PC-9 (cell line): ENCODE measurements at regions not wholly inside any gene's neighbourhood (a gene's known extent, or its start where the extent isn't known, plus 50 kb on each side); places are given as distances from the start of the nearest gene placed in this dataset.

Experiments used
- BruUV-seq: library from RNA; stranded (reverse); fragments of 400-500 nt; replicated peaks from 2 replicates; lab custom pipeline; 2021; lab: Mats Ljungman, UMichigan
- CTCF ChIA-PET: fragments of 300-600 bp; sonication (Branson Sonifier 250); formaldehyde crosslinking; loops from one replicate; lab custom pipeline; 2022; ENCODE audit warnings: antibody characterized with exemption; lab: Charles Lee
- POLR2A ChIA-PET: fragments of 300-600 bp; sonication (Branson Sonifier 250); formaldehyde crosslinking; loops from one replicate; lab custom pipeline; 2022; ENCODE audit warnings: antibody characterized with exemption; ENCODE audit not compliant: unreplicated experiment; lab: Charles Lee
- DNase-seq, 2 experiments: peaks; one replicate each; pipeline versions ENCODE4 v3.0.0 to v3.0.0-alpha.2; 2015 to 2022; ENCODE audit warnings: mixed read lengths in 1 of 2
- H2AFZ ChIP-seq: fragments of 200-600 bp; sonication (generic); 2 replicates; pipeline ENCODE4 v1.8.1; 2017; ENCODE audit warnings: antibody characterized with exemption
- H3F3A ChIP-seq: fragments of 200-600 bp; sonication (generic); 2 replicates; pipeline ENCODE4 v1.8.1; 2017; ENCODE audit warnings: antibody characterized with exemption, mild to moderate bottlenecking, low read depth; ENCODE audit not compliant: insufficient read depth
- H3K27ac ChIP-seq: fragments of 200-600 bp; sonication (generic); 2 replicates; pipeline ENCODE4 v1.6.1; 2016; ENCODE audit warnings: mixed run types
- H3K27me3 ChIP-seq: fragments of 200-600 bp; sonication (generic); 2 replicates; pipeline ENCODE4 v1.6.1; 2016; ENCODE audit warnings: low read depth, mixed run types; ENCODE audit not compliant: insufficient read depth
- H3K36me3 ChIP-seq: fragments of 200-600 bp; sonication (generic); 2 replicates; pipeline ENCODE4 v1.6.1; 2016; ENCODE audit warnings: low read depth, mixed run types
- H3K4me1 ChIP-seq: fragments of 200-600 bp; sonication (generic); replicated peaks from 2 replicates; pipeline ENCODE4 v1.6.1; 2016; ENCODE audit warnings: mixed run types; ENCODE audit not compliant: insufficient read depth
- H3K4me2 ChIP-seq: fragments of 200-600 bp; sonication (generic); 2 replicates; pipeline ENCODE4 v1.6.1; 2017; ENCODE audit warnings: mixed run types
- H3K4me3 ChIP-seq: fragments of 200-600 bp; sonication (generic); 2 replicates; pipeline ENCODE4 v1.6.1; 2016; ENCODE audit warnings: mixed run types
- H3K79me2 ChIP-seq: fragments of 200-600 bp; sonication (generic); 2 replicates; pipeline ENCODE4 v1.6.1; 2017; ENCODE audit warnings: low read depth, mixed run types
- H3K9me2 ChIP-seq: fragments of 200-600 bp; sonication (generic); 2 replicates; pipeline ENCODE4 v1.8.1; 2017; ENCODE audit warnings: mild to moderate bottlenecking; ENCODE audit not compliant: insufficient read depth
- H3K9me3 ChIP-seq: fragments of 200-600 bp; sonication (generic); 2 replicates; pipeline ENCODE4 v1.8.1; 2016; ENCODE audit warnings: low read depth; ENCODE audit not compliant: insufficient read depth
- H4K20me1 ChIP-seq: fragments of 200-600 bp; sonication (generic); 2 replicates; pipeline ENCODE4 v1.8.1; 2017; ENCODE audit not compliant: insufficient read depth
- CTCF ChIP-seq: fragments of 200-600 bp; sonication (generic); conservative IDR thresholded peaks from 2 replicates; pipeline ENCODE4 v1.6.1; 2017; ENCODE audit warnings: mixed run types, antibody characterized with exemption, mild to moderate bottlenecking, moderate library complexity
- EZH2 ChIP-seq: fragments of 200-600 bp; sonication (generic); IDR thresholded peaks from 2 replicates; pipeline ENCODE4 v1.8.0; 2017; ENCODE audit warnings: antibody characterized with exemption, low read depth
- intact Hi-C: fragments of 100-400 bp; cut with micrococcal nuclease; formaldehyde crosslinking; loops from one replicate; pipeline ENCODE4 v1.10.0; 2022; ENCODE audit not compliant: unreplicated experiment

- Histone ChIP-seq H3F3A (no peaks in the 10 kb centered on the region), H3K27ac (no peak overlapping the region), H4K20me1 (no peaks in the 10 kb centered on the region), H3K36me3 (no peaks in the 10 kb centered on the region), H3K4me2 (no peak overlapping the region), H3K27me3 (no peaks in the 10 kb centered on the region), H3K9me2 (no peaks in the 10 kb centered on the region), H3K4me3 (no peak overlapping the region), H3K9me3 (no peaks in the 10 kb centered on the region), H2AFZ (no peak overlapping the region), H3K4me1 (no peaks in the 10 kb centered on the region), H3K79me2 (no peaks in the 10 kb centered on the region)
- TF ChIP-seq EZH2 (no peak), CTCF (no peak)
- no peak for DNase-seq
- CTCF ChIA-PET, result no interaction called here
- POLR2A ChIA-PET, result no interaction called here
- no TSS peak for BruUV-seq
- intact Hi-C loops, result no loop called here
Measured at GRCh38 chr18:22688877-22689496, 244.1 kb upstream of the RBBP8 start.

GRCh38 chr18:22689712-22690111, 243.4 kb upstream of the RBBP8 start:
- H4K20me1 ChIP-seq, result no peaks in the 10 kb centered on the region
- DNase-seq, result no peak
- ChIA-PET POLR2A (no interaction called here), CTCF (no interaction called here)
- TF ChIP-seq EZH2 (no peak), CTCF (no peak)
- no peak overlapping the region for H3K4me3 ChIP-seq
- H3K4me2 ChIP-seq, result no peak overlapping the region
- H2AFZ ChIP-seq, result no peak overlapping the region
- H3K27me3 ChIP-seq, result no peaks in the 10 kb centered on the region
- no peak overlapping the region for H3K27ac ChIP-seq
- H3F3A ChIP-seq, result no peaks in the 10 kb centered on the region
- H3K79me2 ChIP-seq, result no peaks in the 10 kb centered on the region
- no peaks in the 10 kb centered on the region for H3K4me1 ChIP-seq
- intact Hi-C loops, result no loop called here
- no peaks in the 10 kb centered on the region for H3K36me3 ChIP-seq
- BruUV-seq, result no TSS peak
- H3K9me3 ChIP-seq, result no peaks in the 10 kb centered on the region
- H3K9me2 ChIP-seq, result no peaks in the 10 kb centered on the region

GRCh38 chr18:22690556-22690955, 242.6 kb upstream of the RBBP8 start:
- H3K4me2 ChIP-seq, result no peak overlapping the region
- H3K4me1 ChIP-seq, result peaks cover 5% of the 10 kb centered on the region; the same call in 1 of the 2 replicates
- no peak overlapping the region for H3K27ac ChIP-seq
- BruUV-seq, result no TSS peak
- H3K9me3 ChIP-seq, result no peaks in the 10 kb centered on the region
- H3K9me2 ChIP-seq, result no peaks in the 10 kb centered on the region
- intact Hi-C loops, result no loop called here
- H3K27me3 ChIP-seq, result no peaks in the 10 kb centered on the region
- CTCF ChIA-PET, result no interaction called here
- no peaks in the 10 kb centered on the region for H4K20me1 ChIP-seq
- no peak for TF ChIP-seq CTCF
- TF ChIP-seq EZH2, result no peak
- H3F3A ChIP-seq, result no peaks in the 10 kb centered on the region
- H3K79me2 ChIP-seq, result no peaks in the 10 kb centered on the region
- POLR2A ChIA-PET, result no interaction called here
- no peak overlapping the region for H3K4me3 ChIP-seq
- no peaks in the 10 kb centered on the region for H3K36me3 ChIP-seq
- no peak for DNase-seq
- no peak overlapping the region for H2AFZ ChIP-seq
